Urinary bladder (tissue), 3 donors: ENCODE measurements at regions not wholly inside any gene's neighbourhood (a gene's known extent, or its start where the extent isn't known, plus 50 kb on each side); places are given as distances from the start of the nearest gene placed in this dataset.

Experiments used
- DNase-seq: peaks from one replicate; pipeline ENCODE4 v3.0.0-alpha.2; 2015; ENCODE audit errors: extremely low spot score
- H3K27ac ChIP-seq: one replicate; pipeline ENCODE4 v1.5.1; 2013; ENCODE audit warnings: low read depth, mild to moderate bottlenecking, moderate library complexity
- H3K36me3 ChIP-seq: one replicate; pipeline ENCODE4 v1.6.1; 2013; ENCODE audit warnings: mild to moderate bottlenecking, moderate library complexity; ENCODE audit not compliant: insufficient read depth
- H3K4me1 ChIP-seq: one replicate; pipeline ENCODE4 v1.6.1; 2013; ENCODE audit warnings: mild to moderate bottlenecking, moderate library complexity; ENCODE audit not compliant: insufficient read depth
- H3K4me3 ChIP-seq: one replicate; pipeline ENCODE4 v1.5.1; 2013; ENCODE audit warnings: low read depth, low read length
- WGBS: extraction: QIAGEN DNeasy Blood & Tissue Kit; methylation state at CpG from one replicate; pipeline ENCODE4 v1.1.7; 2013; 5-methylcytosine and 5-hydroxymethylcytosine counted together
- donor health status: healthy with polysubstance abuse.
- donor health status: healthy.

GRCh38 chr15:81987628-81988027, 58.2 kb downstream of the MEX3B start:
- Histone ChIP-seq H3K4me1 (no peaks in the 10 kb centered on the region), H3K36me3 (no peaks in the 10 kb centered on the region), H3K27ac (no peak overlapping the region), H3K4me3 (no peak overlapping the region)
- 85% methylated on average over 4 of the region's 4 CpGs for WGBS
- no peak for DNase-seq

DNA sequence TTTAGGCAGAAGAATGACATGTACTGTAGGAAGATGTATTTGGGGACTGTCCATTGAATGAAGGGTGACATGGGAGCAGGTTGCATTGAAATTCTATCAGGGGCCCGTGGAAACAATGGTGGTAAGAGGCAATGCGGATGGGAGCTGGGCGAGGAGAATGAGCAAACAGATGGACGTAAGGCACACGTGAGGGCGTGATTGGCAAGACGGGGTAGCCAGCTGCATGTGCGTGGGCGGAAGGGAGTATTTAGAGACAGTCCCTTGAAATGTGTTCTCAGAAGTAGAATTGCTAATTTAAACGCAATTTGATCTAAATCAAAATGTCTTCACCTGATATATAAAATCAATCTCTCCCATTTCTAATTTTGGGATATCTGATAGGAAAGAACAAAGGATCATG, 62.3 kb downstream of the MEX3B start:
- no peaks in the 10 kb centered on the region for H3K36me3 ChIP-seq
- no peaks in the 10 kb centered on the region for H3K4me1 ChIP-seq
- no peak overlapping the region for H3K27ac ChIP-seq
- 94% methylated on average over 10 of the region's 10 CpGs for WGBS
- no peak overlapping the region for H3K4me3 ChIP-seq
- DNase-seq: no peak

DNA sequence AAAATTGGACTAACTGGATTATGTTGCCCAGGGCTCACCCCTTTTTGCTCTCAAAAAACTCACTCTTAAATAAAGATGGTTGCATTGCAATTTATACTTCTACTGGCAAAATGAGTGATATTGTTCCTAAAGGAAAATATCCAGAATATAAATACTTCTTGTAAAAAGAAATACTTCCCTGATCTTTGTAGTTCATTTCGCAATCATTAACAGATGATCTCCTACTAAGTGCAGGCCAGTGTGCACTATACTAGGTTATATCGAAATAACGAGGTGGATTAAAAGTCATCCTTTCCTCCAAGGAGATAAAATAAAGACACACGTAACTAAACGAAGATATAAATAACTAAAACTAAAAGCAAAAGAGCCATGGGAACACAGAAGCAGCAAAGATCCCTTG, 63.0 kb downstream of the MEX3B start:
- H3K4me3 ChIP-seq: no peak overlapping the region
- 96% methylated on average over 5 of the region's 5 CpGs for WGBS
- no peak overlapping the region for H3K27ac ChIP-seq
- H3K36me3 ChIP-seq: no peaks in the 10 kb centered on the region
- DNase-seq: no peak
- H3K4me1 ChIP-seq: no peaks in the 10 kb centered on the region

- DNase-seq: no peak
- WGBS: 46% methylated on average over 3 of the region's 3 CpGs
- Histone ChIP-seq H3K4me3 (no peak overlapping the region), H3K4me1 (no peaks in the 10 kb centered on the region), H3K27ac (no peak overlapping the region), H3K36me3 (no peaks in the 10 kb centered on the region)
Measured at GRCh38 chr15:81981908-81982307, 63.9 kb downstream of the MEX3B start.

- no peaks in the 10 kb centered on the region for H3K36me3 ChIP-seq
- DNase-seq: no peak
- no peak overlapping the region for H3K4me3 ChIP-seq
- no peaks in the 10 kb centered on the region for H3K4me1 ChIP-seq
- WGBS: 97% methylated on average over 1 of the region's 1 CpG
- H3K27ac ChIP-seq: no peak overlapping the region
Measured at GRCh38 chr15:81977464-81977863, 68.4 kb downstream of the MEX3B start.

DNA sequence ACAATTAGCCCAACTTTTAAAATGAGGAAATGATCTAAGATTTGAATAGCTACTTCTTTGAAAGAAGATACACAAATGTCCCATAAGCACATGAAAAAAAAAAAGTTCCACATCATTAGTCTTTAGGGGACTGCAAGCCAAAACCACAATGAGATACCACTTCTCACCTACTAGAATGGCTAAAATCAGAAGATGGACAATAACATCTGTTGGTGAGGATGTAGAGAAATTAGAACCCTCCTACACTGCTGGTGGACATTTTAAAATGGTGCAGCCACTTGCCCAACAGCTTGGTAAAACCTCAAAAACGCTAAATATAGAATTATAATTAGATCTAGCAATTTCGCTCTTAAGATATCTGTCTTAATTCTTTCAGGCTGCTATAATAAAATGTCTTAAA, 77.1 kb downstream of the MEX3B start:
- DNase-seq: no peak
- WGBS: 93% methylated on average over 2 of the region's 2 CpGs
- Histone ChIP-seq H3K36me3 (no peaks in the 10 kb centered on the region), H3K4me1 (no peaks in the 10 kb centered on the region), H3K27ac (no peak overlapping the region), H3K4me3 (no peak overlapping the region)

GRCh38 chr15:81966631-81967030, 79.2 kb downstream of the MEX3B start:
- Histone ChIP-seq H3K36me3 (no peaks in the 10 kb centered on the region), H3K4me3 (no peak overlapping the region), H3K4me1 (no peaks in the 10 kb centered on the region), H3K27ac (no peak overlapping the region)
- DNase-seq: no peak
- WGBS: 27% methylated on average over 3 of the region's 3 CpGs

DNA sequence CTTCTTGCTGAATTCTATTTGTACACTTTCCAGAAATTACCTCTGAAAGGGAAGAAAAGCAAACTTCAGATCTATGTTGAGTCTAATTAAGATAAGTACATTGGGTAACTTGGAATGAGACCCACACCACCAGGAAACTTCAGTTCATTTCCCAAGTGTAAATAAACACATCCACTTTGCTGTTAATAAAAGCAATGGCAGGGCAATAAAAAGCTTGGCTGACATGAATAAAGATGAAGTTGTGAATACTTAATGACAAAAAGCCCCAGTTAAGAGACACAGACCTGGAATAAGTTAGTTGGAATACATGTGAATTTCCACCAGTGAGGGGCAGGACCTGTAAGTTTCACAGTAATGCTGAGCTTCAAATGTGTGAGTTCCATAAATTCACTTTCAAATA, 83.3 kb downstream of the MEX3B start:
- H3K4me3 ChIP-seq: no peak overlapping the region
- no peaks in the 10 kb centered on the region for H3K36me3 ChIP-seq
- no peak overlapping the region for H3K27ac ChIP-seq
- DNase-seq: no peak
- no peaks in the 10 kb centered on the region for H3K4me1 ChIP-seq

- no peak overlapping the region for H3K4me3 ChIP-seq
- H3K27ac ChIP-seq: no peak overlapping the region
- 86% methylated on average over 3 of the region's 3 CpGs for WGBS
- H3K36me3 ChIP-seq: no peaks in the 10 kb centered on the region
- H3K4me1 ChIP-seq: no peaks in the 10 kb centered on the region
- no peak for DNase-seq
Measured at GRCh38 chr15:81959196-81959595, 86.6 kb downstream of the MEX3B start.

DNA sequence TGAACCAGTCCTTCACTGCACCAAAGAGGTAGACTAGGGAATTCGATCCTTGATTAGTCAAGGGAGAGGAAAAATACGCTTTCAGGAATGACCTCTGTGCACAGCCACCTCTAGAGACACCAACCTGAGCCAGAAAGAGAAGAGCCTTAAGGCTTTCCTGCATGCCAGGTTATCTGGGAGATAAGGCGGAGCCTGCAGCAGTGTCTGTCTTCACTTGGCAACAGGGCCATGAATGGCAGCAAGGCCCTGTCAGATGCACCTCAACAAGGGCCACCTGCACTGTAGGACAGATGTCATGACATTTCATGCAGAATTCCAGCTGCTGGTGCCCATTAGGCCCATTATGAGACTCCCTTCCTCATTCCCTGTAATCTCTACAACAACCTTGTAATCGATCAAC, 88.1 kb downstream of the MEX3B start:
- H3K4me3 ChIP-seq: no peak overlapping the region
- no peak for DNase-seq
- no peaks in the 10 kb centered on the region for H3K36me3 ChIP-seq
- 93% methylated on average over 4 of the region's 4 CpGs for WGBS
- no peaks in the 10 kb centered on the region for H3K4me1 ChIP-seq
- H3K27ac ChIP-seq: no peak overlapping the region

DNA sequence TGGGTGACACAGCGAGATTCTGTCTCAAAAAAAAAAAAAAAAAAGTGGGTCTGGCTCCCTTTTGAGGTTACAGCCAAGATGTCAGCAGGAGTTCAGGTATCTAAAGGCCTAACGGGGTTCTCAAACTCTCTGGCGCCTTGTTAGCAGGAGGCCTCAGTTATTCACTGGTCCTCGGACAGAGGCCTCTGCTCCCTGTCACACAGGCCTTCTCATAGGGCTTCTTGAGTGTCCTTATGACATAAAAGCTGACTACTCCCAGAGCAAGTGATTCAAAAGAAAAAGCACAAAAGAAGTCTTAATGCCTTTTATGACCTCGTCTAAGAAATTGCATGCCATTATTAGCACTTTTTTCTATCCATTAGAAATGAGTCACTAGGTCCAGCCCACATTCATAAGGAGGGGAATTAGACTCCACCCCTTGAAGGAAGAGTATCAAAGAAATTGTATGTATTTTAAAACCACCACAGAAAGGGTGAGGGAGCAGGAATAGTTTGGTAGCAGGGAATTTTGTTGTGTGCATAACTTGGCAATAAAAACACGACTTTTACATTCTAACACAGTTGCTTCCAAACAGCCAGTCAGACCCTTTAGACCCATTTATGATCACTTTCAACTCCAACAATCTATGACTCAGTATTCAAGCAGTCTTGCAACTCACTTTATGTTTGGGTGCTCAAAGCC, 90.3 kb downstream of the MEX3B start:
- H3K4me1 ChIP-seq: no peaks in the 10 kb centered on the region
- no peaks in the 10 kb centered on the region for H3K36me3 ChIP-seq
- DNase-seq: no peak
- H3K27ac ChIP-seq: no peak overlapping the region
- WGBS: 82% methylated on average over 6 of the region's 6 CpGs
- H3K4me3 ChIP-seq: no peak overlapping the region

GRCh38 chr15:81954158-81954783, 91.5 kb downstream of the MEX3B start:
- Histone ChIP-seq H3K27ac (no peak overlapping the region), H3K4me1 (no peaks in the 10 kb centered on the region), H3K4me3 (no peak overlapping the region), H3K36me3 (no peaks in the 10 kb centered on the region)
- 94% methylated on average over 9 of the region's 9 CpGs for WGBS
- no peak for DNase-seq

- H3K36me3 ChIP-seq: no peaks in the 10 kb centered on the region
- no peaks in the 10 kb centered on the region for H3K4me1 ChIP-seq
- no peak for DNase-seq
- H3K4me3 ChIP-seq: no peak overlapping the region
- H3K27ac ChIP-seq: no peak overlapping the region
- 40% methylated on average over 7 of the region's 7 CpGs for WGBS
Measured at GRCh38 chr15:81950841-81951414, 94.9 kb downstream of the MEX3B start.

- WGBS: 87% methylated on average over 11 of the region's 11 CpGs
Measured at GRCh38 chr15:81948751-81949150, 97.1 kb downstream of the MEX3B start.

More at GRCh38 chr15:81948751-81949150, 97.1 kb downstream of the MEX3B start:
- H3K4me1 ChIP-seq: no peaks in the 10 kb centered on the region
- DNase-seq: no peak
- H3K27ac ChIP-seq: no peak overlapping the region
- no peak overlapping the region for H3K4me3 ChIP-seq
- H3K36me3 ChIP-seq: no peaks in the 10 kb centered on the region
